ENCODE measurements at regions not wholly inside any gene's neighbourhood (a gene's known extent, or its start where the extent isn't known, plus 50 kb on each side); places are given as distances from the start of the nearest gene placed in this dataset.
"Not testable (repeated sequence)": the region's sequence is repeated elsewhere in the genome, so short reads cannot be mapped to it uniquely, and the experiment has no call there.

- no peak for DNase-seq
Observed at GRCh38 chr13:38415233-38415632, 65.6 kb downstream of the UFM1 start.

DNA sequence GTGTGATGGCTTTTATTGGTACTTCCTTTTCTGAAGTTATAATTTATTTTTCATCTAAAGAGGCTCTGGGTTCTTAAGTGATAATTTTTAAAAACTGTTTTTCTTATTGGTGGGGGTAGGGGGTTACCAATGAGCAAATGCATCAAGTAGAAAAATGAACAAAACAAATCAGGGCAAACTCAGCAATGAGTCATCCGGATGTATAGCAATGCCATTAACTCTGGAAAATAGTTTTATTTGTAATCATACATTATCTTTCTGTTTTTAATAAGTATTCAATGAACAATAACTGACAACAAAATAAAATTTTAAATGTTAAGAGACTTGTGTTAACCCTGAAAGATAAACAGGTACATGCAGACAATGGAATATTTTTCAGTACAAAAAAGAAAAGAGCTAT is 67.6 kb downstream of the UFM1 start:
- DNase-seq, result no peak

- DNase-seq, result no peak
Observed at GRCh38 chr13:38417727-38418126, 68.1 kb downstream of the UFM1 start.

DNA sequence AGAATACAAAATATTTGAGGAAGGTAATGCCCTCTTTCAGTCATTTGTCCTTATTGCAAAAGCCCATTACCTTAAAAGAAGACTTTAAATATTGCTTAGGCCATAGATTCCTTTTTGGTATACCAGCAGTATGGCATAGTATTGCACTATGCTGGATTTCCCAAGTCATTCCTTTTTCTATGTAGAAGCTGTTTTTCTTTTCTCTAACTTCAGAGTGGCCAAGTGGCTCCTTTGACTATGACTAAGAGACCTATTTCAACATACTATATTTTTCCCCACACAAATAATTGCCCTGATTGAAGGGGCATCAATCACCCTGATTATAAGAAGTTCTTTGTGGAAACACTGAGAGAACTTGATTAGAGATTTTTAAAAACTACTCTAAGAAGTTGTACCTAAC is 68.6 kb downstream of the UFM1 start:
- DNase-seq, result no peak

GRCh38 chr13:38419312-38419873 is 69.7 kb downstream of the UFM1 start:
- DNase-seq, result no peak

DNA sequence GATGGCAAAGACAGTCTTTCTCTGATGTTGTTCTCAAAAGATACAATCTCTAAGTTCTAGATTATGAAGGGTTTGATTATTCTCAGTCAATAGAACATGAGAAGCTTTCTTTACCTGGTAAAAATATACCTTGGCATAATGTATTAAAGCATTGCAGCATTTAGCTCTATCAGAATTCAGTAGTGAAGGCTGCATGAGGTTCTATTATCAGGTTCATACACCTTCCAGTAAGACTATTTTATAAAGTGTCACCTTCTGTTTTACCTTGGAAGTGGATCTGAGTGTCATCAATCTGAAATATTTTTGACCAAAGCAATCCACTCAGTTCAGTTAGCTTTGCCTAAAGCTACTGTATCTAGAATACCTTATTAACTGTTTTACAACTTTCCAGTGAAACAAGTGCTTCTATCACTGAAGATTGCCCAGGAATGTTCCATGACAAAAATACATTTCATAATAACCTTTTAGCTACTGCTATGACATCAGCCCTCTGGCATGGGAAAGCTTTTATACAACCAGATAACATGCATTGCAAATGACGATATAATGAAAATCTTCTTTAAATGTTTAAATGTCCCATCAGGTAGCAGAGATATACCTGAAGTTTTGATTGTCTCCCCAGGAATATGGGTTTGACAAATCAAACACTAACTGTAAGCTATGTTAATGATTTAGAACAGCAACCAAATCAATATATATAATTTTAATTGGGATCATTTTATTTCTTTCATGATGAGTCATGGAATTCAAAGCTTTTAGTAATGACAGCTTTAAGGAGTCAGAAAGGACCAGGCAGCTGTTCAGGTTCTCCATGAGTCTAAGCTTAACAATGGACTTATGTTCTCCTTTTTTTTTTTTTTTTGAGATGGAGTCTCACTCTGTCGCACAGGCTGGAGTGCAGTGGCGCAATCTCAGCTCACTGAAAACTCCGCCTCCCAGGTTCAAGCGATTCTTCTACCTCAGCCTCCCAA is 72.2 kb downstream of the UFM1 start:
- no peak for DNase-seq

DNA sequence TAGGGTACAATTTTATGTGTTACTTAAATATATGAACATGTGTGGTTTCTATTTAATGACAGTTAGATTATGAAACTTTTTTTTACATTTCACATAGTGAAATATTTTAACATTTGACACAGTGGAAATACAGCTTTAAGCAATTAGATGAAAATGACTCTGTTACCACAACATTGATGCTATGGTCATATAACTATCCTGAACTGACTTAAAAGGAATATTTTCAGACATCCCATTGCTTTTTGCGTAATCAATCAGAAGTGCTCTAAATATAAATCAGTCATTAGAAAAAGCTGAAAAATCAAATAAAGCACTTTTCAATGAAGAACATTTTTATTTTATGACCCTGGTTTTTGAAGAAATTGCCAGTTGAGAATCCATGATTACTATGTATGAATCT is 80.3 kb downstream of the UFM1 start:
- no peak for DNase-seq

DNA sequence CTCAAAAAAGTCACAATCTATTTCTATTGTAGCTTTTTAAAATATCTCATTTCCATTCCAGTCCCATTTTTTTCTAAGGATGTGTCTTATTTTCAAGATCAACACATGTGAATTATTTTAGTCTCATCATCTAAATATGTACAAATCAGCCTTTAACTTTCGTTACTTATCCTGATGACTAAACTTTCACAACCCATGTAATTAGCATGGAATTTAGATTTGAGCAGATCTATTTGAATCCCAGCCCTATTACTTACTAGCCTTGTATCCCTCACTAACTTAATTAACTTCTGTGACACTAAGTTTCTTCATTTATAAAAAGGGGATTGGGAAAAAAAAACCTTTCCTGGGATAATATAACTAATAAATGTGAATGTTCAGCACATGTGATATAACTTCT is 81.1 kb downstream of the UFM1 start:
- no peak for DNase-seq

- DNase-seq, result no peak
Observed at GRCh38 chr13:38440666-38441065, 91.0 kb downstream of the UFM1 start.

DNA sequence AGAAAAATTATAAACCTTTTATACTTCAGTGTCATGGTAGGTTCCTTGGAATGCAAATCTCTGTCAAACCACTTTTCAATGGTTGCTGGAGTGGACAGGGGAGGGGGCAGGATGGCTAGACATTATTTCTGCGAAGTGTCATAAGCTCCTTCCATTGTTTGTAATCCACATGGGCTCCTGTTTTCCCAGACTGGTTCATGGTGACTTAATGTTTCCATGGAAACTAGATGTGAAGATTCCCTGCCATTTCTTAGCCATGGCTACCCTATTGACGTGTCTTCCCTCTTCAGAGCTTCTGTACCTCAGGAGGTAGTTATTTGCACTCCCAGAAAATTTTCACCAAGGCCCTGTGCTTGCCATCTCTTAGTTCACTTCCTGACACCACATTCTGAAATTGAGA is 95.3 kb downstream of the UFM1 start:
- no peak for DNase-seq

GRCh38 chr13:38452656-38453055 is 103.0 kb downstream of the UFM1 start:
- no peak for DNase-seq

DNA sequence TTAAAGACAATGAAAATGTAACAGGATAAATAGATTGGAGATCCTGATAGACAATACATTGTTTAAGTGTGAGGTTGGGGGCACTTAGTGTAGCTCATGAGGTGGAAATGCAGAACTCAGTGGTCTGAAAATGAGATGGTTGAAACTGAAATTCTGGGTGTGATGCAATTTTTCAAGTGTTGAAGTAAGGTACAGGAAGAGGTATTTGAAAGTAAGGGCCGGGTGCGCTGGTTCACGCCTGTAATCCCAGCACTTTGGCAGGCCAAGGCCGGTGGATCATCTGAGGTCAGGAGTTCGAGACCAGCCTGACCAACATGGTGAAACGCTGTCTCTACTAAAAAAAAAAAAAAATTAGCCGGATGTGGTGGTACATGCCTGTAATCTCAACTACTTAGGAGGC is 113.0 kb downstream of the UFM1 start:
- DNase-seq, result no peak

- DNase-seq, result no peak
Observed at GRCh38 chr13:38463048-38463447, 113.4 kb downstream of the UFM1 start.

DNA sequence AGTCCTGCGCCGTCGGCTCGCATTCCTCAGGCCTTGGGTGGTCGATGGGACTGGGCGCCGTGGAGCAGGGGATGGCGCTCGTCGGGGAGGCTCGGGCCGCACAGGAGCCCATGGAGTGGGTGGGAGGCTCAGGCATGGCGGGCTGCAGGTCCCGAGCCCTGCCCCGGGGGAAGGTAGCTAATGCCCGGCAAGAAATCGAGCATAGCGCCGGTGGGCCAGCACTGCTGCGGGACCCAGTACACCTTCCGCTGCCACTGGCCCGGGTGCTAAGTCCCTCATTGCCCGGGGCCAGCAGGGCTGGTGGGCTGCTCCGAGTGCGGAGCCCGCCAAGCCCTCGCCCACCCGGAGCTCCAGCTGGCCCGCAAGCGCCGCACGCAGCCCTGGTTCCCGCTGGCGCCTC is 122.8 kb downstream of the UFM1 start:
- DNase-seq, result not testable (repeated sequence)

- DNase-seq, result no peak
Observed at GRCh38 chr13:38473305-38473704, 123.7 kb downstream of the UFM1 start.

DNA sequence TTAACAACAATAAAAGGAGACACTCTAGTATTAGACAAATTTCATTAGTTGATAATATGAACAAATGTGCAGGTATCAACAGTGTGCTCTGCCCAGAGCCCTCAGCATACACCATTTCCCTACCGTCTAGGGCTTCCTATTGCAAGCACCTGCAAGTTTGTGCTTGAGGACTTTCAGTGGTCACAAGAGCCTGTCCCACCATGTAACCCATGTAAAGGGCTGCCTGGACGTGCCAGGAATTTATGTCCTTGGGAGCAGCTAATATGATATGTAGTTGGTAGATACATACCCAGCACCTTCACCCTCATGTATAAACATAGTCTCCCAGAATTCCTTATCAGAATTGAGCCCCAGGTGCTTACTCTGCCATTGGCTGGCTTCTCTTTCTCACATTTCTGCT is 128.0 kb downstream of the UFM1 start:
- DNase-seq, result no peak

DNA sequence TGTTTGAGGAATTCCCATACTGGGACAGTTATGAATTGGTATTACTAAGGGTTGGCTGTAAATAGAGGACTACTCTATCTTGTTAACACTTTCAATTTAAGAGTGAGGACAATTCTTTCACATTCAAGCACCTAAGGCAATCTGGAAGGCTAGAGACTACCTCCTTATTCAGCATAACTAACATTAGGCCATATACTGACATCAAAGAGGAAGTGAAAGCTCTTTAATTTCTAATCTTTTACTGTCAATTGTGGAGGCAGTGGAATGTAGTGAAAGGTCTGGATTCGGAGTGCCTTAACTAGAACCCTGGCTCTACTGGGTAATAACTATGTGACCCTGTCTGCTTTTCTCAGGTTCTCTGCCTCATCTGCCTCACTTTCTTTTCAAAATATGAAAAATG is 134.0 kb downstream of the UFM1 start:
- DNase-seq, result no peak

DNA sequence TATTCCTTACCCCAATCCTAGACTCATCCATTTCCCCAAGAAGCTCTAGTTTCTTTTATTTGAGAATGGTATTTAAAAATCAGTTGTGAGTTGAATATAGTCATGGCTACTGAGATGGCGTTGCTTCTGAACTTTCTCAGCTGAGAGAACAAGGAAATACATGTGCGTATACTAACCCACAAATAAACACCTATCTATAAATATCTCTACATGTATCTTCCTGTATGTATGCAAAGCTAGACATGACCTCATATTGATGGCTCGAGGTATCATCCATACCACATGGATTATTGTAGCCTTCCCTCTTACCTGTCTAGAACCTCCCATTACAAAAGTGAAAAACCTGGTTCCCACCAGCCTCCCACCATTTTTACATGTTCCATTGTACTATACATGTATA is 141.0 kb downstream of the UFM1 start:
- DNase-seq, result no peak

- DNase-seq, result no peak
Observed at GRCh38 chr13:38494445-38494844, 144.8 kb downstream of the UFM1 start.

- DNase-seq, result no peak
Observed at GRCh38 chr13:38496917-38497316, 147.3 kb downstream of the UFM1 start.

DNA sequence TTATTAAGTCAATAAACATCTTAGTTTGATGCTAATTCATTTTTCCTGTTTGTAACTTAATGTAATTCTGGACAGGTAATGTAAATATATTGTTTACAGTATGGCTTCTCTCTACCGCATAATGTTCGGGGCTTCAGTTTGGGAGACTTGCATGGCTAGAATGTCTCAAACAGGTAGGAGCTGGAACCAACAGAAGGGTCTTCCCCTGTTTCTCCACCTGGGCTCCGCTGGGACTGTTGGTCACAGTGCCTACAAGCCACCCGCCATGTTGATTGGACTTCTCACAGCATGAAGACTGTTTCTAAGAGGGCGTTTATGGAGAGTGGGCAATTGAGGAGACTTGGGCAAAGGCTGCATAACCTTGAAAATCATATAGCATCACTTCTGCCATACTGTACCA is 148.6 kb downstream of the UFM1 start:
- no peak for DNase-seq

GRCh38 chr13:38514575-38514974 is 164.9 kb downstream of the UFM1 start:
- no peak for DNase-seq

DNA sequence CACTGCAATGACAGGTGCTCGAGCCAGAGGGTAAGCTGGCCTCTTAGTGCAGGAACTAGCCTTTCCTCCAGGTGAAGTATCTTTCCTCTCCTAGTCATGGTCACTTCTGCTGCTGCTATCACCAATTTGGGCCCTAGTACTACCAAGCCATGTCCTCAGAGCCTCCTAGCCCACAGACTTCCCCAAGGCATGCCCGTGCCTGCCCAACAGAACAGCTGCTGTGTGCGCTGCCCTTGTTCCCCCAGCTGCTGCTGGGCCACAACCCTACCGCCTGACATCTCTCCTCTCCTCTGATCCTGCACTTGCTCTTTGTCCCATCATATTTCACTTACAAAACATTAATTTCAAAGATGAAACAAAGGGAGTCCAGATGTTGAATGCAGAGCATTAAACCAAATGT is 168.5 kb upstream of the FREM2 start:
- no peak for DNase-seq

All from nucleus accumbens (tissue), 56 donors.